Right atrium auricular region (tissue), 2 donors: ENCODE measurements at regions not wholly inside any gene's neighbourhood (a gene's known extent, or its start where the extent isn't known, plus 50 kb on each side); places are given as distances from the start of the nearest gene placed in this dataset.
A peak's percentile ranks its signal among the peaks of the same experiment; 100 is the strongest.
"Not testable (repeated sequence)": the region's sequence is repeated elsewhere in the genome, so short reads cannot be mapped to it uniquely, and the experiment has no call there.

Experiments
- DNase-seq: peaks from one replicate; pipeline ENCODE4 v3.0.0-alpha.2; 2019; ENCODE audit warnings: low spot score
- H3K27ac ChIP-seq, 2 donors: fragments of 200-600 bp; sonication (generic); 1 replicate in 1 of 2; 2 replicates in 1 of 2; pipeline ENCODE4 v1.5.1; 2016 to 2019
- H3K27me3 ChIP-seq, 2 donors: fragments of 200-600 bp; sonication (generic); one replicate each; pipeline versions ENCODE4 v1.5.1 to v1.6.0; 2017 to 2019
- H3K36me3 ChIP-seq: fragments of 200-600 bp; sonication (generic); one replicate; pipeline ENCODE4 v1.5.1; 2016
- H3K4me1 ChIP-seq, 2 donors: fragments of 200-600 bp; sonication (generic); one replicate each; pipeline versions ENCODE4 v1.5.1 to v1.6.0; 2017 to 2019
- H3K4me3 ChIP-seq, 2 donors: fragments of 200-600 bp; sonication (generic); 1 replicate in 1 of 2; 2 replicates in 1 of 2; pipeline ENCODE4 v1.5.1; 2017 to 2019; ENCODE audit warnings: mild to moderate bottlenecking in 1 of 2, moderate library complexity in 1 of 2
- H3K9me3 ChIP-seq, 2 donors: fragments of 200-600 bp; sonication (generic); one replicate each; pipeline ENCODE4 v1.5.1; 2019
- CTCF ChIP-seq, 2 donors: fragments of 200-600 bp; sonication (generic); IDR thresholded peaks; one replicate each; pipeline ENCODE4 v1.5.1; 2019; ENCODE audit warnings: antibody characterized with exemption in 2 of 2

DNA sequence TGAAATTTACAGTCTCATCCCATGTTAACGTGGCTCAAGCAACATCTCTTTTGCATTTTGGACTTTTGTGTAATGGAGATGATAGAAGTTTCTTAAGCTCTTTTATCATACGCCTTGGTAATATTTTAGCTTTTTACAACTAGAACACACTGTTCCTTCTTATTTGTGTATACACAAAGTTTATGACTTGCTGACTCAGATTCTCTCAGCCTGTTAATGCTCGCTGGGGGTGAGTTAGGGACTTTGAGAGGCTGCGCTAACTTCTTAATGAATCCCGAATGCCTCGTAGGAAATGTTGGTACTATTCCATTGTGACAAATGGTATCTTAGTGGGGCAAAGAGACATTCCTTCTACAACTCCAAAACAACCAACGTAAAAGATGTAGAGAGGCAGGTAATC, 509.7 kb downstream of the DOK5 start:
- TF ChIP-seq CTCF (IDR thresholded peaks at IDR 0.05): no peak
- Histone ChIP-seq H3K4me3 (no peak overlapping the region), H3K27ac (no peak overlapping the region), H3K36me3 (no peaks in the 10 kb centered on the region), H3K9me3 (no peaks in the 10 kb centered on the region), H3K27me3 (no peaks in the 10 kb centered on the region), H3K4me1 (no peaks in the 10 kb centered on the region)
- DNase-seq: no peak

- no peak for DNase-seq
- Histone ChIP-seq H3K27me3 (no peaks in the 10 kb centered on the region), H3K27ac (no peak overlapping the region), H3K4me1 (no peaks in the 10 kb centered on the region), H3K4me3 (no peak overlapping the region), H3K36me3 (no peaks in the 10 kb centered on the region), H3K9me3 (no peaks in the 10 kb centered on the region)
- no peak for TF ChIP-seq CTCF (IDR thresholded peaks at IDR 0.05)
Measured at GRCh38 chr20:54984104-54984448, 508.7 kb downstream of the DOK5 start.

GRCh38 chr20:54983394-54984103, 508.2 kb downstream of the DOK5 start:
- DNase-seq: not testable (repeated sequence)

GRCh38 chr20:54981175-54981574, 505.8 kb downstream of the DOK5 start:
- H3K27me3 ChIP-seq: no peaks in the 10 kb centered on the region
- no peaks in the 10 kb centered on the region for H3K36me3 ChIP-seq
- no peaks in the 10 kb centered on the region for H3K4me1 ChIP-seq
- DNase-seq: no peak
- H3K27ac ChIP-seq: no peak overlapping the region
- no peak overlapping the region for H3K4me3 ChIP-seq
- no peaks in the 10 kb centered on the region for H3K9me3 ChIP-seq
- TF ChIP-seq CTCF (IDR thresholded peaks at IDR 0.05): no peak

More at GRCh38 chr20:54983394-54984103, 508.2 kb downstream of the DOK5 start:
- not testable (repeated sequence) for H3K27me3 ChIP-seq, H3K9me3 ChIP-seq, H3K27ac ChIP-seq, H3K4me3 ChIP-seq, H3K36me3 ChIP-seq, H3K4me1 ChIP-seq

DNA sequence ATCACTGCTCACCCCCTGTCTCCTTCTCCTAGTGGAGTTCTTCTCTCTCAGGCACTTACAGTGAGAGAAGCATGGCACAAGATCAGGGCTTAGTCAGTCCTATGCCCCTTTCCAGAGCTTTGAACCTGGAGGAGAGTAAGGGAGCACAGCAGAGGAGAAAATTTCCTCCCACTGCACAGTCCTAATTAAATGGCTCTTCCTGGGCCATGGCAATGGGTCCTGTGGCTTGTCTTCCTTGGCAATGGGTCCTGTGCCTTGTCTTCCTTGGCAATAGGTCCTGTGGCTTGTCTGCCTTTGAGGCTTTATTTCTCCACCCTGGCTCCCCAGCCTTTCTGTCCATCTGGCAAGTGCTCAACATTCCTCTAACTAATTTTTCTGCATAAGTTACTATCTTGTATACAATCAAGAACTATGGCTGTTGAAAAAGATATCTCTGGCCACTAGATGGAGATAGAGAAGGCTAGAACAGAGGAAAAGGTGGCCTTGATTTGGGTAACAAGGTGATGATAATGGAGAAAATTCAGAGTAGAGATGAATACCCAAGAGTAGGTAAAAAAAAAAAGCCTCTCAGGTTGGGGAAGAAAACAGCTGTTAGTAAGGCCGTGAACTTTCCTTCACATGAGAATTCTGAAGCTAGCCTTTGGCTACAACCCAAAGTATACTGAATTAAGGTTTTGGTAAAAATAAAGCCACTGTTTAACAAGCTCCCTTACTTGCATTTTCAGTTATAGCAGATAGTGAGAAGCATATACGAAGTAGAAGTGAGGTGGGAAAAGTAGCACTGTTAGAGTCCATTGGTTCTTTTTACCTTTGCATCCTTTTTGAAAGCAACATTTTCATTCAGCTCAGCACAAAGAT, 504.9 kb downstream of the DOK5 start:
- Histone ChIP-seq H3K27me3 (no peaks in the 10 kb centered on the region), H3K4me1 (no peaks in the 10 kb centered on the region), H3K36me3 (no peaks in the 10 kb centered on the region), H3K4me3 (no peak overlapping the region), H3K9me3 (no peaks in the 10 kb centered on the region), H3K27ac (no peak overlapping the region)
- no peak for DNase-seq
- peak; percentile 18 to 48 for TF ChIP-seq CTCF (IDR thresholded peaks at IDR 0.05)

GRCh38 chr20:54950304-54950703, 474.9 kb downstream of the DOK5 start:
- Histone ChIP-seq H3K27me3 (no peaks in the 10 kb centered on the region), H3K9me3 (no peaks in the 10 kb centered on the region), H3K4me1 (no peaks in the 10 kb centered on the region), H3K27ac (no peak overlapping the region), H3K4me3 (no peak overlapping the region), H3K36me3 (no peaks in the 10 kb centered on the region)
- no peak for DNase-seq
- no peak for TF ChIP-seq CTCF (IDR thresholded peaks at IDR 0.05)
